Left ventricle myocardium inferior (tissue), 1 donor: ENCODE measurements at regions not wholly inside any gene's neighbourhood (a gene's known extent, or its start where the extent isn't known, plus 50 kb on each side); places are given as distances from the start of the nearest gene placed in this dataset.

Experiments used
- DNase-seq: peaks from one replicate; pipeline ENCODE4 v3.0.0-alpha.2; 2020
- H3K27ac ChIP-seq: fragments of 200-600 bp; replicated peaks from 2 replicates; pipeline ENCODE4 v1.8.0; 2021
- H3K27me3 ChIP-seq: fragments of 200-600 bp; 2 replicates; pipeline ENCODE4 v1.8.0; 2021; ENCODE audit warnings: low read depth
- H3K36me3 ChIP-seq: fragments of 200-600 bp; 2 replicates; pipeline ENCODE4 v1.8.0; 2021
- H3K4me1 ChIP-seq: fragments of 200-600 bp; 2 replicates; pipeline ENCODE4 v1.8.0; 2021
- H3K4me3 ChIP-seq: fragments of 200-600 bp; 2 replicates; pipeline ENCODE4 v1.8.0; 2021; ENCODE audit warnings: mild to moderate bottlenecking, moderate library complexity
- H3K9me3 ChIP-seq: fragments of 200-600 bp; replicated peaks from 2 replicates; pipeline ENCODE4 v1.8.0; 2021
- CTCF ChIP-seq: fragments of 200-600 bp; IDR thresholded peaks from 2 replicates; pipeline ENCODE4 v1.8.0; 2021; ENCODE audit warnings: antibody characterized with exemption, mild to moderate bottlenecking, borderline replicate concordance
- intact Hi-C: fragments of 100-400 bp; cut with micrococcal nuclease; formaldehyde crosslinking; loops from one replicate; pipeline ENCODE4 v1.11.0; 2022
- donor health status: DM: no; HTN: yes; CAD: no; lungs with severe emphysema.

GRCh38 chr6:48689498-48689897 is 578.5 kb upstream of the PTCHD4 start:
- H3K27me3 ChIP-seq: no peaks in the 10 kb centered on the region
- no peak for TF ChIP-seq CTCF

GRCh38 chr6:48678390-48678789 is 567.4 kb upstream of the PTCHD4 start:
- Histone ChIP-seq H3K9me3 (no peaks in the 10 kb centered on the region), H3K27me3 (no peaks in the 10 kb centered on the region), H3K4me1 (no peaks in the 10 kb centered on the region), H3K4me3 (no peak overlapping the region), H3K27ac (no peak overlapping the region), H3K36me3 (no peaks in the 10 kb centered on the region)
- no peak for TF ChIP-seq CTCF
- intact Hi-C loops: no loop called here
- no peak for DNase-seq

More at GRCh38 chr6:48689498-48689897, 578.5 kb upstream of the PTCHD4 start:
- peaks cover 92% of the 10 kb centered on the region for H3K9me3 ChIP-seq
- no peak for DNase-seq
- H3K36me3 ChIP-seq: no peaks in the 10 kb centered on the region
- no peak overlapping the region for H3K27ac ChIP-seq
- no peaks in the 10 kb centered on the region for H3K4me1 ChIP-seq
- intact Hi-C loops: no loop called here
- H3K4me3 ChIP-seq: no peak overlapping the region

DNA sequence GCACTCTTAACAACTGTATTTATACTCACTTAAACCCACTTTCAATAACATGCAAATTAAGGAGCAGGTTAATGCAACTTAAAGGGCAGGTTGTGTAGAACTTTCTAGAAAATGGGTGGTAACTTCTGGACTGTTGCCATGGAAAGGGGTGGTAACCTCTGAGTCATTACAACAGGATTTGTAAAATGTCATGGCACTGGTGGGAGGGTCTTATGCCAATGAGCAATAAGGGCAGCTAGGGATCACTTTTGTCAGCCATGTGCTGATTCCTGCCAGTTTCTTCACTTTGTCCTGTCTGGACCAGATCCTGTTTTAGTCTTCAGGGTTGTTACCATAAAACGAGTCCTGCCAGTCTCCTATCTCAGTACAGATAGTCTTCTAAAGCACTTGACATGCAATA is 560.5 kb upstream of the PTCHD4 start:
- Histone ChIP-seq H3K36me3 (no peaks in the 10 kb centered on the region), H3K4me3 (no peak overlapping the region), H3K27me3 (no peaks in the 10 kb centered on the region), H3K9me3 (no peaks in the 10 kb centered on the region), H3K4me1 (no peaks in the 10 kb centered on the region), H3K27ac (no peak overlapping the region)
- intact Hi-C loops: no loop called here
- DNase-seq: no peak
- no peak for TF ChIP-seq CTCF

- intact Hi-C loops: no loop called here
- no peaks in the 10 kb centered on the region for H3K4me1 ChIP-seq
- no peak overlapping the region for H3K27ac ChIP-seq
- no peaks in the 10 kb centered on the region for H3K27me3 ChIP-seq
- no peaks in the 10 kb centered on the region for H3K9me3 ChIP-seq
- TF ChIP-seq CTCF: no peak
- H3K4me3 ChIP-seq: no peak overlapping the region
- no peaks in the 10 kb centered on the region for H3K36me3 ChIP-seq
- DNase-seq: no peak
Observed at GRCh38 chr6:48670546-48670945, 559.5 kb upstream of the PTCHD4 start.

DNA sequence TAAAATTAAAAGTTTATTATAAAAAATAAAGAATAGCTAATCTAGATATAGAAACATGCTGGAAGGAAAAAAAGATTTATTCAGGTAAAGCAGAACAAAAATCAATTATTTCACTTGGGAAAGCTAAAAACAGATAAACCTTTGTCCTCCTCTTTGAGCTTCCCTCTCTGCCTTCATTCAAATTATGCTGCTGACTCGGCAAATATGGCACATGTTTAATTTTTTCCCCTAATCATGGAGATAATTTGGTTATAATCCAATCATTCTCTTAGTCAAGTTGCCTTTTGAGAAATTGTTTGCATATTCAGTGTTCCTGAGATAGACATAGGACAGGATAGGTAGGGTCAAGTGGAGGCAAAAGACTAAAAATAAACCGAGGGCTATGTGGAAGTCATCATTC is 556.8 kb upstream of the PTCHD4 start:
- no peak for DNase-seq
- intact Hi-C loops: no loop called here
- Histone ChIP-seq H3K27me3 (no peaks in the 10 kb centered on the region), H3K36me3 (no peaks in the 10 kb centered on the region), H3K9me3 (no peaks in the 10 kb centered on the region), H3K4me3 (no peak overlapping the region), H3K4me1 (no peaks in the 10 kb centered on the region), H3K27ac (no peak overlapping the region)
- TF ChIP-seq CTCF: no peak

DNA sequence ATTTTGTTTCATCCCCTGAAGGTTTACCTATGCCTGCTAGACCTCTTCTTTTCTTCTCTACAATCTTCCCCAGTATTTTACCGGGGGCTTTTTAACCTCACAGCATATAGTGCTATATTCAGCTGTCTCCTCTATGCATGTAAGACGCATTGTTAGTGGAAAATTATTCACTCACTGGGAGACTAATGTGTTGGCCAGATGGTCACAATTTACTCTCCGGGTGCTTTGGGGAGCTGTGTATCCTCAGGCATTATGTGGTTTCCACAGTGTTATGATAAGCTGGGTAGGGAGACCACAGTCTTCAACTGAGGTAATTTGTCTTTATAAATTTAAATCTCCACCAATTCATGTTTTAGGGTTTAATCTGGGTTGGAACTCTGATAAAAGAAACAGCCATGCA is 553.8 kb upstream of the PTCHD4 start:
- Histone ChIP-seq H3K4me1 (no peaks in the 10 kb centered on the region), H3K27ac (no peak overlapping the region), H3K9me3 (no peaks in the 10 kb centered on the region), H3K36me3 (no peaks in the 10 kb centered on the region), H3K27me3 (no peaks in the 10 kb centered on the region), H3K4me3 (no peak overlapping the region)
- TF ChIP-seq CTCF: no peak
- no peak for DNase-seq
- intact Hi-C loops: no loop called here
